Adrenal gland (tissue), 9 donors: ENCODE measurements at regions not wholly inside any gene's neighbourhood (a gene's known extent, or its start where the extent isn't known, plus 50 kb on each side); places are given as distances from the start of the nearest gene placed in this dataset.

Source experiments
- DNase-seq, 7 donors: peaks; one replicate each; pipeline ENCODE4 v3.0.0-alpha.2; 2019 to 2020
- H3K27ac ChIP-seq, 5 donors: fragments of 200-600 bp; sonication (generic) in 4 of 5; 1 replicate in 3 of 5; 2 replicates in 2 of 5; pipeline versions ENCODE4 v1.5.1 to v1.8.0; 2016 to 2020; ENCODE audit warnings: mild to moderate bottlenecking in 1 of 5
- H3K27me3 ChIP-seq: fragments of 200-600 bp; 2 replicates; pipeline ENCODE4 v1.8.0; 2021
- H3K36me3 ChIP-seq, 2 donors: fragments of 200-600 bp; replicated peaks in 1 of 2; 1 replicate in 1 of 2; 2 replicates in 1 of 2; pipeline versions ENCODE4 v1.5.1 to v1.8.0; 2018 to 2022
- H3K4me1 ChIP-seq, 2 donors: fragments of 200-600 bp; replicated peaks in 1 of 2; 1 replicate in 1 of 2; 2 replicates in 1 of 2; pipeline versions ENCODE4 v1.5.1 to v1.8.0; 2018 to 2021
- H3K4me3 ChIP-seq, 4 donors: fragments of 200-600 bp; sonication (generic) in 3 of 4; one replicate each; pipeline ENCODE4 v1.5.1; 2016 to 2018
- H3K9me3 ChIP-seq, 3 donors: fragments of 200-600 bp; sonication (generic) in 1 of 3; replicated peaks in 1 of 3; 1 replicate in 2 of 3; 2 replicates in 1 of 3; pipeline versions ENCODE4 v1.5.1 to v1.8.0; 2016 to 2021
- POLR2A ChIP-seq, 2 donors: fragments of 450-650 bp; IDR thresholded peaks; one replicate each; pipeline ENCODE4 v1.6.1; 2017; ENCODE audit warnings: antibody characterized with exemption in 2 of 2, mild to moderate bottlenecking in 2 of 2, moderate library complexity in 1 of 2
- WGBS, 4 donors: extraction: QIAGEN DNeasy Blood & Tissue Kit in 2 of 4; methylation state at CpG; one replicate each; pipeline versions ENCODE4 v1.1.5 to v1.1.7; 2013 to 2017; 5-methylcytosine and 5-hydroxymethylcytosine counted together
- intact Hi-C, 2 donors: fragments of 100-400 bp; cut with DNase I; formaldehyde crosslinking; loops; one replicate each; pipeline versions ENCODE4 v1.14.1 to v1.15.0; 2022 to 2023
- TF ChIP-seq, protein P1 (sequence below), 6 experiments: fragments of 450-650 bp in 4 of 6; fragments of 200-600 bp in 2 of 6; sonication (generic) in 1 of 6; IDR thresholded peaks; 1 replicate in 5 of 6; 2 replicates in 1 of 6; pipeline versions ENCODE4 v1.5.1 to v1.8.0; 2016 to 2021; ENCODE audit warnings: antibody characterized with exemption in 6 of 6, mild to moderate bottlenecking in 2 of 6, moderate library complexity in 1 of 6
- donor health status: healthy with polysubstance abuse.
- donor health status: Bipolar disorder and iron deficiency.
- donor health status: DM: yes; HTN: yes; CAD: no.
- donor health status: DM: no; HTN: no; CAD: no.
- donor health status: DM: no; HTN: no; CAD: no.

DNA sequence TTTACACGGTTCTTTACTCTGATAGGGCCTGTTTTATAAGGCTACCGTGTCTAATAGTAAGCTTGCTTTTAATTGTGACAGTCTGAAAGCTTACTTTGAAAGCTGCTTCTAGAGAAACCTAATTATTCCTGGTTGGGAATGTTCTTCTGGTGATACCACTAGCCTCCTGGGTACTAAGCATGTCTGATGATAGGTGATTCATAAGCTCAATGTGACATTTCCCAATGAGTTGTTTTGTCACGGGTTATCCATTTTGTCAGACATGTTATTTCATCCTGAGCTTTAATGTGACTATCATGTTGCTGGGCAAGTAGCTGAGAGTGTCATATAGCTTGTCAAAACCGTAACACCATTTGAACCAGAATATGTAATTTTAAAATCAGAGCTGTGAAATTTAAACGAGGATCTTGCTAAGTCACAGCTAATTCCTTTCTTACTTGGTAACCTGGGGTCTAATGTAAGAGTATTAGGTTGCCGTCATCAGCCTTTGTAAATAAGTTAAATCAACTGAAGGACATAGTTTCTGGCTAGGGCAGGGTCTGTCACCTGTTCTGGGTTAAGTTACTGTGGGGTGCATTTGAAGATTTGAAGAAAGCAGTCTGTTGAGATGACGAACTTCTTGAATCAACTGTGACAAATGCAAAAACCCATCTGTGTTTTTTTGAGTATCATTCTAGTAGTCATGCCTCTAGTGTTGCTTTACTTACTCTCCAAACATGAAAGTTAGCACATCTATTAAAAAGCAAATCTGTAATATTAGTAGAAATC lies 529.2 kb downstream of the USP25 start:
- no peak for TF ChIP-seq POLR2A (IDR thresholded peaks at IDR 0.05)
- Histone ChIP-seq H3K27me3 (no peaks in the 10 kb centered on the region), H3K9me3 (no peaks in the 10 kb centered on the region), H3K4me1 (peaks cover 0 to 2% of the 10 kb centered on the region in 2 donors), H3K36me3 (no peaks in the 10 kb centered on the region), H3K27ac (no peak overlapping the region), H3K4me3 (no peak overlapping the region)
- 92 to 95% (median 93%) methylated on average over 7 of the region's 7 CpGs for WGBS, 4 donors
- no peak for DNase-seq
- intact Hi-C loops, result no loop called here

DNA sequence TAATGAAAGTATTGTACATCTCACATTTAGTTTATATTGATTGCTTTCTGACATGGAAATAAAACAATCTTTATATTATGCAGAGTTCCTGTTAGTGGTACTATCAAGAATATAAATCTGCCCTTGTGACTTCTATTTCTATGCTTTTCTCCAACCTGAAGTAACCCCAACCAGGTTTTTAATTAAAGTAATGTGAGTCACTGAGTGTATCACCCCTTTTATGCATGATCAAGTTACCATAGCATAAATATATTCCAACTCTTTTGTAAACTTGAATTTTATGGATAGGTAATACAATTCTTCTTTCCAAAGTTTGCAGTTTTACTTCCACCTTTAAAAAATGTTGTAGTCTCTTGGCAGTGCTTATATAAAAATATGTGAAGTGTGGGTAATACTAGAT lies 532.3 kb downstream of the USP25 start:
- no peak overlapping the region for H3K27ac ChIP-seq
- no peaks in the 10 kb centered on the region for H3K9me3 ChIP-seq
- peaks cover 0 to 4% of the 10 kb centered on the region in 2 donors for H3K4me1 ChIP-seq
- H3K36me3 ChIP-seq, result no peaks in the 10 kb centered on the region
- no peak for DNase-seq
- TF ChIP-seq, protein P1, sequence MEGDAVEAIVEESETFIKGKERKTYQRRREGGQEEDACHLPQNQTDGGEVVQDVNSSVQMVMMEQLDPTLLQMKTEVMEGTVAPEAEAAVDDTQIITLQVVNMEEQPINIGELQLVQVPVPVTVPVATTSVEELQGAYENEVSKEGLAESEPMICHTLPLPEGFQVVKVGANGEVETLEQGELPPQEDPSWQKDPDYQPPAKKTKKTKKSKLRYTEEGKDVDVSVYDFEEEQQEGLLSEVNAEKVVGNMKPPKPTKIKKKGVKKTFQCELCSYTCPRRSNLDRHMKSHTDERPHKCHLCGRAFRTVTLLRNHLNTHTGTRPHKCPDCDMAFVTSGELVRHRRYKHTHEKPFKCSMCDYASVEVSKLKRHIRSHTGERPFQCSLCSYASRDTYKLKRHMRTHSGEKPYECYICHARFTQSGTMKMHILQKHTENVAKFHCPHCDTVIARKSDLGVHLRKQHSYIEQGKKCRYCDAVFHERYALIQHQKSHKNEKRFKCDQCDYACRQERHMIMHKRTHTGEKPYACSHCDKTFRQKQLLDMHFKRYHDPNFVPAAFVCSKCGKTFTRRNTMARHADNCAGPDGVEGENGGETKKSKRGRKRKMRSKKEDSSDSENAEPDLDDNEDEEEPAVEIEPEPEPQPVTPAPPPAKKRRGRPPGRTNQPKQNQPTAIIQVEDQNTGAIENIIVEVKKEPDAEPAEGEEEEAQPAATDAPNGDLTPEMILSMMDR (IDR thresholded peaks at IDR 0.05), result no peak
- TF ChIP-seq POLR2A (IDR thresholded peaks at IDR 0.05), result no peak
- no peaks in the 10 kb centered on the region for H3K27me3 ChIP-seq
- H3K4me3 ChIP-seq, result no peak overlapping the region
- intact Hi-C loops, result no loop called here

- Histone ChIP-seq H3K27me3 (no peaks in the 10 kb centered on the region), H3K9me3 (no peaks in the 10 kb centered on the region), H3K36me3 (no peaks in the 10 kb centered on the region), H3K4me1 (peaks cover 0 to 4% of the 10 kb centered on the region in 2 donors), H3K27ac (peak overlapping the region in 1 of 5 donors; percentile 1), H3K4me3 (peak overlapping the region in 1 of 4 donors; percentile 28)
- 48 to 53% (median 49%) methylated on average over 4 of the region's 4 CpGs for WGBS, 4 donors
- intact Hi-C loops, result no loop called here
- no peak for TF ChIP-seq POLR2A (IDR thresholded peaks at IDR 0.05)
- TF ChIP-seq, protein P1 (IDR thresholded peaks at IDR 0.05), result no peak
- DNase-seq, result no peak
Measured at GRCh38 chr21:16264319-16264718, 534.5 kb downstream of the USP25 start.

- WGBS, 4 donors, result 94 to 96% (median 94%) methylated on average over 1 of the region's 1 CpG
- Histone ChIP-seq H3K36me3 (no peaks in the 10 kb centered on the region), H3K9me3 (no peaks in the 10 kb centered on the region), H3K27ac (no peak overlapping the region), H3K27me3 (no peaks in the 10 kb centered on the region), H3K4me1 (no peaks in the 10 kb centered on the region), H3K4me3 (no peak overlapping the region)
- DNase-seq, result no peak
- intact Hi-C loops, result no loop called here
- TF ChIP-seq, protein P1 (IDR thresholded peaks at IDR 0.05), result no peak
- TF ChIP-seq POLR2A (IDR thresholded peaks at IDR 0.05), result no peak
Measured at GRCh38 chr21:16269476-16269875, 539.7 kb downstream of the USP25 start.
